HepG2 (cell line): ENCODE measurements at regions not wholly inside any gene's neighbourhood (a gene's known extent, or its start where the extent isn't known, plus 50 kb on each side); places are given as distances from the start of the nearest gene placed in this dataset.

ENCODE experiments used
- ATAC-seq: fragments of 200-7000 bp; cut with Tn5 transposase; 3 replicates; pipeline ENCODE4 v1.9.1; 2020; ENCODE audit warnings: mild to moderate bottlenecking, moderate library complexity
- BruUV-seq: library from RNA; stranded (reverse); fragments of 400-500 nt; replicated peaks from 2 replicates; lab custom pipeline; 2021; lab: Mats Ljungman, UMichigan
- CTCF ChIA-PET: fragments of 300-600 bp; formaldehyde crosslinking; extraction: SDS; loops from one replicate; lab custom pipeline; 2021; ENCODE audit warnings: low total read pairs, inconsistent platforms, low intra/inter-chr PET ratio; lab: Yijun Ruan, JAX
- POLR2A ChIA-PET: fragments of 350-600 bp; sonication (Branson Sonifier 250); formaldehyde crosslinking; loops from one replicate; lab custom pipeline; 2020; ENCODE audit warnings: antibody characterized with exemption, inconsistent platforms; lab: Yijun Ruan, JAX
- DNase-seq: peaks from one replicate; pipeline ENCODE4 v3.0.0-alpha.2; 2015; ENCODE audit warnings: low spot score
- FAIRE-seq: peaks from 3 replicates; lab custom pipeline; 2011; peaks lifted over from hg19 to GRCh38; lab: Jason Lieb, UNC
- H2AFZ ChIP-seq: one replicate; pipeline ENCODE4 v1.6.1; 2011; ENCODE audit warnings: low read length, inconsistent platforms
- H3K27ac ChIP-seq: fragments of 300-600 bp; 3 replicates; pipeline ENCODE4 v1.8.0; 2011; ENCODE audit warnings: mixed run types, mild to moderate bottlenecking, mixed read lengths, low read length, inconsistent platforms; ENCODE audit not compliant: insufficient read depth; ENCODE audit errors: extremely low read length
- H3K27me3 ChIP-seq, 2 experiments: fragments of 200-600 bp in 1 of 2; 2 replicates in 1 of 2; 3 replicates in 1 of 2; pipeline versions ENCODE4 v1.6.0 to v1.8.0; 2011; ENCODE audit warnings: low read length in 2 of 2, mild to moderate bottlenecking in 2 of 2, moderate library complexity in 2 of 2, inconsistent platforms in 1 of 2; ENCODE audit not compliant: insufficient read depth in 2 of 2, control insufficient read depth in 1 of 2
- H3K36me3 ChIP-seq, 2 experiments: fragments of 200-600 bp in 1 of 2; replicated peaks in 1 of 2; 2 replicates in 1 of 2; 3 replicates in 1 of 2; pipeline versions ENCODE4 v1.5.1 to v1.8.0; 2011; ENCODE audit warnings: low read length in 2 of 2, inconsistent platforms in 1 of 2; ENCODE audit not compliant: insufficient read depth in 2 of 2, control insufficient read depth in 1 of 2
- H3K4me1 ChIP-seq: 2 replicates; pipeline ENCODE4 v1.5.1; 2012; ENCODE audit warnings: low read length, inconsistent platforms; ENCODE audit not compliant: insufficient read depth
- H3K4me2 ChIP-seq: 2 replicates; pipeline ENCODE4 v1.6.0; 2011; ENCODE audit warnings: low read depth, low read length, inconsistent platforms
- H3K4me3 ChIP-seq, 3 experiments: fragments of 200-600 bp in 1 of 3; sonication (generic), shearing (Covaris generic) in 1 of 3; replicated peaks in 1 of 3; 2 replicates each; pipeline ENCODE4 v1.5.1; 2011 to 2016; ENCODE audit warnings: low read length in 3 of 3, inconsistent platforms in 2 of 3, low read depth in 2 of 3, mild to moderate bottlenecking in 2 of 3, control low read depth in 1 of 3, mixed read lengths in 1 of 3; ENCODE audit not compliant: insufficient read depth in 1 of 3
- H3K79me2 ChIP-seq: one replicate; pipeline ENCODE4 v1.6.1; 2011; ENCODE audit warnings: low read length, inconsistent platforms; ENCODE audit not compliant: insufficient read depth
- H3K9ac ChIP-seq: 2 replicates; pipeline ENCODE4 v1.6.0; 2011; ENCODE audit warnings: mild to moderate bottlenecking, low read depth, low read length, inconsistent platforms; ENCODE audit not compliant: insufficient read depth
- H3K9me3 ChIP-seq: 2 replicates; pipeline ENCODE4 v1.5.1; 2012; ENCODE audit warnings: mild to moderate bottlenecking, low read length
- H4K20me1 ChIP-seq: 2 replicates; pipeline ENCODE4 v1.6.0; 2011; ENCODE audit warnings: inconsistent platforms, mild to moderate bottlenecking, low read length, moderate library complexity; ENCODE audit not compliant: insufficient read depth
- CBX1 ChIP-seq: IDR thresholded peaks from one replicate; pipeline ENCODE4 v1.6.1; 2016; ENCODE audit warnings: antibody characterized with exemption, low read depth
- DPF2 ChIP-seq: sonication (generic); formaldehyde crosslinking; IDR thresholded peaks from 2 replicates; pipeline ENCODE4 v1.4.0; 2020; ENCODE audit warnings: mild to moderate bottlenecking, low read depth, missing genetic modification reagents, borderline replicate concordance
- FOXO1 ChIP-seq: sonication (generic); formaldehyde crosslinking; IDR thresholded peaks from 2 replicates; pipeline ENCODE4 v1.4.0; 2020; ENCODE audit warnings: missing genetic modification reagents
- NFE2L1 ChIP-seq: sonication (generic); formaldehyde crosslinking; IDR thresholded peaks from 2 replicates; pipeline ENCODE4 v1.4.0; 2020; ENCODE audit warnings: missing genetic modification reagents, mild to moderate bottlenecking, borderline replicate concordance
- PPARG ChIP-seq: conservative IDR thresholded peaks from 2 replicates; pipeline ENCODE4 v1.6.1; 2016; ENCODE audit warnings: missing biosample characterization, missing genetic modification reagents
- PRMT3 ChIP-seq: sonication (generic); formaldehyde crosslinking; IDR thresholded peaks from 2 replicates; pipeline ENCODE4 v1.8.1; 2022; ENCODE audit warnings: low read depth, mild to moderate bottlenecking, moderate library complexity, missing genetic modification reagents, borderline replicate concordance
- SNAI1 ChIP-seq: sonication (generic); formaldehyde crosslinking; IDR thresholded peaks from 2 replicates; pipeline ENCODE4 v1.5.0; 2020; ENCODE audit warnings: mild to moderate bottlenecking, missing genetic modification reagents, borderline replicate concordance
- SNAPC2 ChIP-seq: sonication (generic); formaldehyde crosslinking; IDR thresholded peaks from 2 replicates; pipeline ENCODE4 v1.8.1; 2022; ENCODE audit warnings: mild to moderate bottlenecking, missing genetic modification reagents
- ZC3H13 ChIP-seq: sonication (generic); formaldehyde crosslinking; IDR thresholded peaks from 2 replicates; pipeline ENCODE4 v1.8.1; 2023; ENCODE audit warnings: mild to moderate bottlenecking, missing genetic modification reagents, moderate library complexity
- ZFP62 ChIP-seq: sonication (generic); formaldehyde crosslinking; IDR thresholded peaks from 2 replicates; pipeline ENCODE4 v1.4.0; 2020; ENCODE audit warnings: missing genetic modification reagents
- WGBS: methylation state at CpG from one replicate; pipeline ENCODE4 v1.1.6; 2017; ENCODE audit warnings: low lambda C conversion rate; 5-methylcytosine and 5-hydroxymethylcytosine counted together
- in situ Hi-C: cut with HindIII; loops from 2 replicates; pipeline ENCODE4 v1.10.0; 2017; ENCODE audit warnings: low pct_unique_long_range_greater_than_20kb; ENCODE audit not compliant: extremely low pct_ligation_motif_present
- intact Hi-C: fragments of 100-400 bp; cut with micrococcal nuclease; formaldehyde crosslinking; loops from one replicate; pipeline ENCODE4 v1.10.0; 2022; ENCODE audit not compliant: unreplicated experiment
- TF ChIP-seq, protein P1 (sequence below): sonication (generic); formaldehyde crosslinking; IDR thresholded peaks from 2 replicates; pipeline ENCODE4; 2020; ENCODE audit warnings: missing genetic modification reagents, mild to moderate bottlenecking, borderline replicate concordance
- TF ChIP-seq, protein P2 (sequence below): sonication (generic); formaldehyde crosslinking; IDR thresholded peaks from 2 replicates; pipeline ENCODE4 v1.5.0; 2020; ENCODE audit warnings: missing genetic modification reagents
- TF ChIP-seq, protein P3 (sequence below): IDR thresholded peaks from 2 replicates; pipeline ENCODE4 v1.6.1; 2016; ENCODE audit warnings: low read depth, missing genetic modification reagents, missing compliant biosample characterization

DNA sequence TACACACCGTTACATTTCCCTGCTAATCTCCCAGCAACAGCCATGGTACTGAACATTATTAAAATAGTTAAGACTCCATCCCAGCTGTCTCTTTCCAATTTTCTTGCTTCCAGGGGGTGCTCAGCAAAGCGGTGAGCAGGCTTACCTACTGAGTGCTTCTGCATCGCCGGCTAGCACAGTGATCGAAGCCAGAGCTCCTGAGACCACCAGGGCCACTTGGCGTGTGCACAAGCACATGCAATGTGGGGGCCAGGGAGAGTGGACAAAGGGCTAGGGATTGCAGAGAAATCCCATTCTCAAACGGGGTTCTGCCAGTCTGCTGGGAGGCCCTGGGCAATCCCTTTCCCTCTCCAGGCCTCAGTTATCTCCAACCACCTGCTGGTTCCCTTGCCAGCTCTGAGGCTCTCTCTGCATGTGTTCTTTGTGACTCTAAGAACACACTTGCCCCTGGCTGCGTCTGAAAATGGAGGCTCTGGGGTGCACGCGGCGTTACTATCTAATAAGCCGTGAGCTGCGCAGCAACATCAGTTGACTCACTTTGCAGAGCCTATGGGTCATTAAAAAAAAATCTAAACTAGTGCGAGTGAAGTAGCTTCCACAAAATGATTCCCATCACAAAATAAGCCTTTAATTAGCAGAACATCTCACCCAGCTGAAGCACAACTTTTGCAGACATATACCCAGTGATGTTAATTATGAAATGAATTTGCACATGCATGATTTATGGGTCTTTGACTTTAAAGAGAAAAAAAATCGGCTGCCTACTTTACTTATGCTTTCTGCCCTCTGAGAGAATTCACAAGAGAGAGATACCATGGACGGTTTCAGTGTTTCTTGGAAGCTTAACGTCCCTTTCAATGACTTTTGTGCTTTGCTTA is 271.5 kb downstream of the TLE3 start (continued):
- TF ChIP-seq, protein P1, sequence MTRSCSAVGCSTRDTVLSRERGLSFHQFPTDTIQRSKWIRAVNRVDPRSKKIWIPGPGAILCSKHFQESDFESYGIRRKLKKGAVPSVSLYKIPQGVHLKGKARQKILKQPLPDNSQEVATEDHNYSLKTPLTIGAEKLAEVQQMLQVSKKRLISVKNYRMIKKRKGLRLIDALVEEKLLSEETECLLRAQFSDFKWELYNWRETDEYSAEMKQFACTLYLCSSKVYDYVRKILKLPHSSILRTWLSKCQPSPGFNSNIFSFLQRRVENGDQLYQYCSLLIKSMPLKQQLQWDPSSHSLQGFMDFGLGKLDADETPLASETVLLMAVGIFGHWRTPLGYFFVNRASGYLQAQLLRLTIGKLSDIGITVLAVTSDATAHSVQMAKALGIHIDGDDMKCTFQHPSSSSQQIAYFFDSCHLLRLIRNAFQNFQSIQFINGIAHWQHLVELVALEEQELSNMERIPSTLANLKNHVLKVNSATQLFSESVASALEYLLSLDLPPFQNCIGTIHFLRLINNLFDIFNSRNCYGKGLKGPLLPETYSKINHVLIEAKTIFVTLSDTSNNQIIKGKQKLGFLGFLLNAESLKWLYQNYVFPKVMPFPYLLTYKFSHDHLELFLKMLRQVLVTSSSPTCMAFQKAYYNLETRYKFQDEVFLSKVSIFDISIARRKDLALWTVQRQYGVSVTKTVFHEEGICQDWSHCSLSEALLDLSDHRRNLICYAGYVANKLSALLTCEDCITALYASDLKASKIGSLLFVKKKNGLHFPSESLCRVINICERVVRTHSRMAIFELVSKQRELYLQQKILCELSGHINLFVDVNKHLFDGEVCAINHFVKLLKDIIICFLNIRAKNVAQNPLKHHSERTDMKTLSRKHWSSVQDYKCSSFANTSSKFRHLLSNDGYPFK (CRISPR knock-in tag) = no peak
- TF ChIP-seq ZFP62 (CRISPR knock-in tag) = no peak

DNA sequence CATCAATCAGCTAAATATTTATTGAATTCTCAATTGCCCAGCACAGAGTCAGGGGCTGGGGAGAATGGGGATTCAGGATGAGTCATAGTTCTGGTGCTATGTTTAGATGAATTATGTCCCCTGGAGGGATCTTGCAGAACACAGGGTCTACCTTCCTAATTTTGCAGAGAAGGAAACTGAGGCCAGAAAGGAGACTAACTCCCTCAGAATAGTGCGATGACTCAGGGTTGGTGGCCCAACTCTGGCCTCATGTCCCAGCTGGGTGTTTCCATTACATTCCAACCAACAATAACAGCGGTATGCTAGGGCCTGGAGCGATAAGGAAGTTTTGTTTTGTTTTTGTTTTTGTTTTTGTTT is 270.9 kb downstream of the TLE3 start:
- intact Hi-C loops = no loop called here
- Histone ChIP-seq H3K27ac (no peak overlapping the region), H3K4me2 (no peak overlapping the region), H3K27me3 (peaks cover 2 to 31% of the 10 kb centered on the region in 2 experiments; a peak in 2 of 5 replicates), H3K9ac (no peak overlapping the region), H2AFZ (no peak overlapping the region), H3K4me1 (no peaks in the 10 kb centered on the region), H3K36me3 (no peaks in the 10 kb centered on the region), H4K20me1 (0 out of 2 replicates have a peak, but pooled peaks cover 2% of the 10 kb centered on the region), H3K79me2 (no peaks in the 10 kb centered on the region), H3K9me3 (no peaks in the 10 kb centered on the region), H3K4me3 (no peak overlapping the region)
- ChIA-PET CTCF (no interaction called here), POLR2A (no interaction called here)
- FAIRE-seq (no peak), DNase-seq (no peak), ATAC-seq (no peak)
- 57% methylated on average over 3 of the region's 3 CpGs for WGBS
- in situ Hi-C loops = no loop called here
- no TSS peak for BruUV-seq
- TF ChIP-seq SNAPC2 (CRISPR knock-in tag) = no peak
- TF ChIP-seq SNAI1 (CRISPR knock-in tag) = no peak
- TF ChIP-seq, protein P2, sequence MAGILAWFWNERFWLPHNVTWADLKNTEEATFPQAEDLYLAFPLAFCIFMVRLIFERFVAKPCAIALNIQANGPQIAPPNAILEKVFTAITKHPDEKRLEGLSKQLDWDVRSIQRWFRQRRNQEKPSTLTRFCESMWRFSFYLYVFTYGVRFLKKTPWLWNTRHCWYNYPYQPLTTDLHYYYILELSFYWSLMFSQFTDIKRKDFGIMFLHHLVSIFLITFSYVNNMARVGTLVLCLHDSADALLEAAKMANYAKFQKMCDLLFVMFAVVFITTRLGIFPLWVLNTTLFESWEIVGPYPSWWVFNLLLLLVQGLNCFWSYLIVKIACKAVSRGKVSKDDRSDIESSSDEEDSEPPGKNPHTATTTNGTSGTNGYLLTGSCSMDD (CRISPR knock-in tag) = no peak
- no peak for TF ChIP-seq PPARG
- no peak for TF ChIP-seq CBX1
- TF ChIP-seq FOXO1 (CRISPR knock-in tag) = no peak
- TF ChIP-seq, protein P3, sequence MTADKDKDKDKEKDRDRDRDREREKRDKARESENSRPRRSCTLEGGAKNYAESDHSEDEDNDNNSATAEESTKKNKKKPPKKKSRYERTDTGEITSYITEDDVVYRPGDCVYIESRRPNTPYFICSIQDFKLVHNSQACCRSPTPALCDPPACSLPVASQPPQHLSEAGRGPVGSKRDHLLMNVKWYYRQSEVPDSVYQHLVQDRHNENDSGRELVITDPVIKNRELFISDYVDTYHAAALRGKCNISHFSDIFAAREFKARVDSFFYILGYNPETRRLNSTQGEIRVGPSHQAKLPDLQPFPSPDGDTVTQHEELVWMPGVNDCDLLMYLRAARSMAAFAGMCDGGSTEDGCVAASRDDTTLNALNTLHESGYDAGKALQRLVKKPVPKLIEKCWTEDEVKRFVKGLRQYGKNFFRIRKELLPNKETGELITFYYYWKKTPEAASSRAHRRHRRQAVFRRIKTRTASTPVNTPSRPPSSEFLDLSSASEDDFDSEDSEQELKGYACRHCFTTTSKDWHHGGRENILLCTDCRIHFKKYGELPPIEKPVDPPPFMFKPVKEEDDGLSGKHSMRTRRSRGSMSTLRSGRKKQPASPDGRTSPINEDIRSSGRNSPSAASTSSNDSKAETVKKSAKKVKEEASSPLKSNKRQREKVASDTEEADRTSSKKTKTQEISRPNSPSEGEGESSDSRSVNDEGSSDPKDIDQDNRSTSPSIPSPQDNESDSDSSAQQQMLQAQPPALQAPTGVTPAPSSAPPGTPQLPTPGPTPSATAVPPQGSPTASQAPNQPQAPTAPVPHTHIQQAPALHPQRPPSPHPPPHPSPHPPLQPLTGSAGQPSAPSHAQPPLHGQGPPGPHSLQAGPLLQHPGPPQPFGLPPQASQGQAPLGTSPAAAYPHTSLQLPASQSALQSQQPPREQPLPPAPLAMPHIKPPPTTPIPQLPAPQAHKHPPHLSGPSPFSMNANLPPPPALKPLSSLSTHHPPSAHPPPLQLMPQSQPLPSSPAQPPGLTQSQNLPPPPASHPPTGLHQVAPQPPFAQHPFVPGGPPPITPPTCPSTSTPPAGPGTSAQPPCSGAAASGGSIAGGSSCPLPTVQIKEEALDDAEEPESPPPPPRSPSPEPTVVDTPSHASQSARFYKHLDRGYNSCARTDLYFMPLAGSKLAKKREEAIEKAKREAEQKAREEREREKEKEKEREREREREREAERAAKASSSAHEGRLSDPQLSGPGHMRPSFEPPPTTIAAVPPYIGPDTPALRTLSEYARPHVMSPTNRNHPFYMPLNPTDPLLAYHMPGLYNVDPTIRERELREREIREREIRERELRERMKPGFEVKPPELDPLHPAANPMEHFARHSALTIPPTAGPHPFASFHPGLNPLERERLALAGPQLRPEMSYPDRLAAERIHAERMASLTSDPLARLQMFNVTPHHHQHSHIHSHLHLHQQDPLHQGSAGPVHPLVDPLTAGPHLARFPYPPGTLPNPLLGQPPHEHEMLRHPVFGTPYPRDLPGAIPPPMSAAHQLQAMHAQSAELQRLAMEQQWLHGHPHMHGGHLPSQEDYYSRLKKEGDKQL (CRISPR knock-in tag) = no peak
- no peak for TF ChIP-seq ZC3H13
- no peak for TF ChIP-seq DPF2
- no peak for TF ChIP-seq NFE2L1 (CRISPR knock-in tag)
- TF ChIP-seq PRMT3 (CRISPR knock-in tag) = no peak
